GM10248 (cell line): ENCODE measurements at regions not wholly inside any gene's neighbourhood (a gene's known extent, or its start where the extent isn't known, plus 50 kb on each side); places are given as distances from the start of the nearest gene placed in this dataset.

Experiments
- CTCF ChIA-PET: fragments of 300-600 bp; sonication (Branson Sonifier 250); formaldehyde crosslinking; extraction: SDS; loops from one replicate; lab custom pipeline; 2021; ENCODE audit warnings: antibody characterized with exemption; lab: Yijun Ruan, JAX
- POLR2A ChIA-PET: fragments of 350-650 bp; sonication (Branson Sonifier 250); formaldehyde crosslinking; extraction: SDS; loops from one replicate; lab custom pipeline; 2020; ENCODE audit warnings: antibody characterized with exemption; lab: Yijun Ruan, JAX
- DNase-seq: peaks from one replicate; pipeline ENCODE4 v3.0.0; 2012; ENCODE audit errors: extremely low spot score
- TF ChIP-seq, protein P1 (sequence below): IDR thresholded peaks from 2 replicates; pipeline ENCODE4 v1.5.1; 2012; ENCODE audit warnings: mild to moderate bottlenecking, low read depth; ENCODE audit errors: extremely low read depth, missing control alignments, control extremely low read depth

DNA sequence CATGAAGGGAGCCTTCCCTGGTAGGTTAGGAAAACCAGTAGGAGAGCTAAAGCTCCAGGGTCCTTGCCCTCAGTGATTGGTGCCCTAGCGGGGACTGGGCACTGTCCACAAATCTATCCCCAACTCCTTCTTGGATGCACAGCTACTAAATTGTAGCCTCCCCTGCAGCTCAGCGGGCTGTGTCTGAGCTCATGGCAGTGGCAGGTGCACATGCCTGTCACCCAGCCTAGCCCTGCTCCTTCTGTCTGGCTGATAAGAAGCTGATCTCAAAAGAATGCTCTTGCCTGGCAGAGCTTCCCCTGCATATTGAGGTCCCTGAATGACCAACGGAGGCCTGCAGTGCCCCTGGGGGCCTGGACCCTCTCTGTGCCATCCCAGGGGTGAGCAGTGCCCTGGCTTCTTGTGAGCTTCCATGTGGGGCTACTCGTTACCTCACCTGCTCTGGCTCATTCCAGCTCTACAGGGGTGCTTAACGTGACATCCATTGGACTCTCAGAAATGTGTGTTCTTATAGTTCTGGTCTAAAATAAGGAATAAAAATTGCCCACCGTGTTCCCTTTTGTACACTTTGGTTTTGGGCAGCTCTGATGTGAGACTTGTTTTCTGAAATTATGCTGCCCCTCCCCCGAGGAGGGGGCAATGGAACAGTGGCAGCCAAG, 59.8 kb upstream of the ANTXRL start:
- POLR2A ChIA-PET, result no interaction called here
- TF ChIP-seq, protein P1, sequence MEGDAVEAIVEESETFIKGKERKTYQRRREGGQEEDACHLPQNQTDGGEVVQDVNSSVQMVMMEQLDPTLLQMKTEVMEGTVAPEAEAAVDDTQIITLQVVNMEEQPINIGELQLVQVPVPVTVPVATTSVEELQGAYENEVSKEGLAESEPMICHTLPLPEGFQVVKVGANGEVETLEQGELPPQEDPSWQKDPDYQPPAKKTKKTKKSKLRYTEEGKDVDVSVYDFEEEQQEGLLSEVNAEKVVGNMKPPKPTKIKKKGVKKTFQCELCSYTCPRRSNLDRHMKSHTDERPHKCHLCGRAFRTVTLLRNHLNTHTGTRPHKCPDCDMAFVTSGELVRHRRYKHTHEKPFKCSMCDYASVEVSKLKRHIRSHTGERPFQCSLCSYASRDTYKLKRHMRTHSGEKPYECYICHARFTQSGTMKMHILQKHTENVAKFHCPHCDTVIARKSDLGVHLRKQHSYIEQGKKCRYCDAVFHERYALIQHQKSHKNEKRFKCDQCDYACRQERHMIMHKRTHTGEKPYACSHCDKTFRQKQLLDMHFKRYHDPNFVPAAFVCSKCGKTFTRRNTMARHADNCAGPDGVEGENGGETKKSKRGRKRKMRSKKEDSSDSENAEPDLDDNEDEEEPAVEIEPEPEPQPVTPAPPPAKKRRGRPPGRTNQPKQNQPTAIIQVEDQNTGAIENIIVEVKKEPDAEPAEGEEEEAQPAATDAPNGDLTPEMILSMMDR, result no peak
- no peak for DNase-seq
- CTCF ChIA-PET, result interaction anchor here (1.1 to 4.3 kb wide), 7 partner anchors 9 to 868 kb away, joined by 3 to 26 read pairs (median 3); no protein-coding TSS in a partner anchor

DNA sequence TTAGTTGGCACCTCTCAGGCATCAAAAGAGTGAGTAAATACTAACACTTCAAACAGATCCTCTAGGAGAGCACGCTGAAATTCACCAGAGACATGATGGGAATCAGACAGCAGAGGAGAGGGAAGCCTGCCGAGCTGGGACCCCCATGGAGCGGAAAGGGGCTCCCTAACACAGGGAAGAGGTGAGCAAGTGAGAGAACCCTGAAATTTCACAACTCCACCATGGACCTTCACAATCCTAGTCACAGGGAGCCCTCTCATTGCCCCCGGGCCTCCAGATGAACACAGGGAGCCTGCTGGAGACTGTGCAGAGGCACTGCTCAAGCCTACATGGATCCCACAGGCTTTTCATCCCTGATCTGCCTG, 59.2 kb upstream of the ANTXRL start:
- ChIA-PET POLR2A (no interaction called here), CTCF (interaction anchor here (0.6 to 4.3 kb wide), 10 partner anchors 9 to 1078 kb away, joined by 3 to 26 read pairs (median 3); no protein-coding TSS in a partner anchor)
- TF ChIP-seq, protein P1, result no peak
- DNase-seq, result no peak

DNA sequence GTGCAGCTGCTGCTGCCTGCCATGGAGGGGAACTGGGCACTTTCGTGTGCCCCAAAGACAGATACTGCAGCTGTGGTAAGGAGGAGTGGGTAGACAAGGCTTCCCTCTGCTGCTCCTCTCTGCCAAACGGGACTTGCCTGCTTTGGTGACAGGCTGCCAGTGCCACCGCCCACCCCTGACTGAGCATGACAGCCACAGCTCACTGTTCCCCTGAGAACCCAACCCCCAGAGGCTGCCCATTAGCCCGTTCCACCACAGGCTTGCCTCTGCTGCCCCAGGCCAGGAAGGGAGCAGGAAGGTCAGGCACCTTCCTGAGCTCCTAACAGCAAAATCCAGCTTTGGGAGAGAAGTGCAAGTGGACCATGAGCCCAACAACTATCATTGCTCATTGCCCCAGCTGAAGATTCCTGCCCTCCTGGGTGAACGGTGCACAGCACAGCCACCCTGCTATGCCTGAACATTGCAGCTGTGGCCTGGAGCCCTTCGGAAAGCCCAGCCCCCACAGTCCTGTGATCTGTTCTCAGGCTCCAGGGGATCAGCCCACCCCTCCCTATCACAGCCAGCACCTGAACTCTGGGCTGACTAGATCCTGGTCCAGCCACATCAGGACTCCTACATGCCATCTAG, 58.7 kb upstream of the ANTXRL start:
- TF ChIP-seq, protein P1, result no peak
- CTCF ChIA-PET, result interaction anchor here (0.6 to 4.3 kb wide), 12 partner anchors 10 to 1079 kb away, joined by 3 to 26 read pairs (median 4); no protein-coding TSS in a partner anchor
- DNase-seq, result no peak
- POLR2A ChIA-PET, result no interaction called here

DNA sequence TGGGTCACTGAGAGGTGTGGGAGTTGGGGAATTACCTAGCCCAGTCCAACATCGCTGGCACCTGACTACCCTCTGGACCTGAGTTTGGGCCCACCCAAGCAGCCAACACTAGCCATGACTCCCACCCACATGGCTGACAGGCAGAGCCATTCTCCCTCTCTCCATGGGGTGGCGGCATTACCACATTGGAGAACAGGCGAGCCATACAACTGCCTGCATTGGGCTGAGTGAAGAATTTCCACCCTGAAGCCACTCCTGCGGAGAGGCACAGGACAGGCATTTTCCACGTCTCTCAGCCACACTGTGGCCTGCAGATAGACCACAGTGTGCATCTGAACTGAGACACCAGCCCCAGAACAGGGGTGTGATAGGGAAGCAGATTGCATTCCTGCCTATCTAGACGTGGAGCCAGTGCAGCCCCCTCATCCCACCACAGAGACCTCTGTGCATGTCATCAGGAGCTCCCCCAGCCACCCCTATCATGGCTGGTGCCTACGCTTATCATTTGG, 58.2 kb upstream of the ANTXRL start:
- ChIA-PET CTCF (interaction anchor here (0.7 to 4.3 kb wide), 12 partner anchors 10 to 1079 kb away, joined by 3 to 26 read pairs (median 4); no protein-coding TSS in a partner anchor), POLR2A (no interaction called here)
- DNase-seq, result peak; percentile 78
- TF ChIP-seq, protein P1, result peak; percentile 86

DNA sequence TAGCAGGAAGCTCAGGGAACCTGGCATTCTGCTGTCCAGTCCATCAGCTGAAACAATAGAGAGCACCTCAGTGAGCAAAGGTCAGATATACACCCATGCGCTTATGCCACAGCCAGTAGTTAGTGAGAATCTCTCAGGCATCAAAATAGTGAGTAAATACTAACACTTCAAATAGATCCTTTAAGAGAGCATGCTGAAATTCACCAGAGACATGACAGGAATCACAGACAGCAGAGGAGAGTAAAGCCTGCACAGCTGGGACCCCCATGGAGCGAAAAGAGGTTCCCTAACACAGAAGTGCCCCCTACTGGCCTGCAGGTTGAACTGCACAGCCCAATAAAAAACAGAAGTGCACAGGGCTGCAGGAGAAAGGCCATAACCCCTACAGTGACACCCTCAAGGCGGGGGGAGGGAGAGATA, 57.6 kb upstream of the ANTXRL start:
- TF ChIP-seq, protein P1, result peak; percentile 43
- DNase-seq, result no peak
- ChIA-PET CTCF (interaction anchor here (0.7 to 4.3 kb wide), 10 partner anchors 9 to 980 kb away, joined by 3 to 26 read pairs (median 4); no protein-coding TSS in a partner anchor), POLR2A (no interaction called here)

DNA sequence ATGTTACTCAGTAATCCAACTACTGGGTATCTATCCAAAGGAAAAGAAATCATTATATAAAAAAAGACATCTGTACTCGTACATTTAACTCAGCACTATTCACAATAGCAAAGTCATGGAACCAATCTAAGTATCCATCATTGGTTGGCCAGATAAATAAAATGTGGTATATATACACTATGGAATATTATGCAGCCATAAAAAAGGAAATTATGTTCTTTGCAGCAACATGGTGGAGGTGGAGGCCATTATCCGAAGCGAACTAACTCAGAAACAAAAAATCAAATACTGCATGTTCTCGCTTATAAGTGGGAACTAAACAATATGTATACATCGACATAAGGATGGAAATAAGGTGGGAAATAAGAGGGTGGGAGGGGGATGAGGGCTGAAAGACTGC, 56.2 kb upstream of the ANTXRL start:
- TF ChIP-seq, protein P1, result no peak
- ChIA-PET CTCF (no interaction called here), POLR2A (no interaction called here)
- DNase-seq, result no peak
